ENCODE measurements at regions not wholly inside any gene's neighbourhood (a gene's known extent, or its start where the extent isn't known, plus 50 kb on each side); places are given as distances from the start of the nearest gene placed in this dataset.
"Not testable (repeated sequence)": the region's sequence is repeated elsewhere in the genome, so short reads cannot be mapped to it uniquely, and the experiment has no call there.

DNA sequence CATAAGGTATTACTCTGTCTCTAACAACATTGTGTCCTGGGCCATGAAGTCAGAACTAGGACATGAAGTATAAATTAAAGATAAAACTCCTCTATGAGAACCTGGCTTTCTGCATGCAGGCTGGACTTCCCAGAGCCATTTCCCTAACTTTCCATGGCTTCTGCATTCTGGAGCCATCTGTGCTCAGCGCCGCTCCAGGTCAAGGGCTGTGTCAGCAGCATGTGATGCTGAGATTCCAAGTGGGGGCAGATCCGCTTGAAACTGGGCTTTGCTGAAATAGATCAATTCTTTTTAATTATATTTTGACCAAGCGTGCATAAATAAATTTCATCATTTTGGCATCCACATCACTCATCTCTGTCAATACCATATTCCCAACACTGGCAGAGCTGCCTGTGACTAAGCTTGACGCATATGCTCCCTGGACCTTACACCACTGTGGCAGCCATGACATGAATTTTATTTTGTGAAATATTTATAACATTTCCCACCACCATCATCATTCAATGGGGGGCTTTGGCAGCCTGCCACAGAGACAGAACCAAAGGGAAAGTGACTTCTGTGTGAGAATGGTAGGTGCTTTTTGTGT is 110.4 kb upstream of the KCNK1 start:
- Histone ChIP-seq H3K27me3 (ENCODE audit: control insufficient read depth, insufficient read depth, low read length) (no peaks in the 10 kb centered on the region), H3K9me3 (ENCODE audit: control insufficient read depth, insufficient read depth, low read length) (peaks cover 15% of the 10 kb centered on the region; the same call in 1 of the 2 replicates), H3K27ac (ENCODE audit: low read depth, low read length) (no peak overlapping the region), H3K4me3 (ENCODE audit: low read depth, low read length) (no peak overlapping the region)
- DNase-seq (ENCODE audit: low read depth, low spot score), result no peak
- ChIA-PET CTCF (no interaction called here), POLR2A (no interaction called here)
- TF ChIP-seq, protein P1, sequence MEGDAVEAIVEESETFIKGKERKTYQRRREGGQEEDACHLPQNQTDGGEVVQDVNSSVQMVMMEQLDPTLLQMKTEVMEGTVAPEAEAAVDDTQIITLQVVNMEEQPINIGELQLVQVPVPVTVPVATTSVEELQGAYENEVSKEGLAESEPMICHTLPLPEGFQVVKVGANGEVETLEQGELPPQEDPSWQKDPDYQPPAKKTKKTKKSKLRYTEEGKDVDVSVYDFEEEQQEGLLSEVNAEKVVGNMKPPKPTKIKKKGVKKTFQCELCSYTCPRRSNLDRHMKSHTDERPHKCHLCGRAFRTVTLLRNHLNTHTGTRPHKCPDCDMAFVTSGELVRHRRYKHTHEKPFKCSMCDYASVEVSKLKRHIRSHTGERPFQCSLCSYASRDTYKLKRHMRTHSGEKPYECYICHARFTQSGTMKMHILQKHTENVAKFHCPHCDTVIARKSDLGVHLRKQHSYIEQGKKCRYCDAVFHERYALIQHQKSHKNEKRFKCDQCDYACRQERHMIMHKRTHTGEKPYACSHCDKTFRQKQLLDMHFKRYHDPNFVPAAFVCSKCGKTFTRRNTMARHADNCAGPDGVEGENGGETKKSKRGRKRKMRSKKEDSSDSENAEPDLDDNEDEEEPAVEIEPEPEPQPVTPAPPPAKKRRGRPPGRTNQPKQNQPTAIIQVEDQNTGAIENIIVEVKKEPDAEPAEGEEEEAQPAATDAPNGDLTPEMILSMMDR (IDR thresholded peaks at IDR 0.05; ENCODE audit: low read depth, low read length), result no peak

DNA sequence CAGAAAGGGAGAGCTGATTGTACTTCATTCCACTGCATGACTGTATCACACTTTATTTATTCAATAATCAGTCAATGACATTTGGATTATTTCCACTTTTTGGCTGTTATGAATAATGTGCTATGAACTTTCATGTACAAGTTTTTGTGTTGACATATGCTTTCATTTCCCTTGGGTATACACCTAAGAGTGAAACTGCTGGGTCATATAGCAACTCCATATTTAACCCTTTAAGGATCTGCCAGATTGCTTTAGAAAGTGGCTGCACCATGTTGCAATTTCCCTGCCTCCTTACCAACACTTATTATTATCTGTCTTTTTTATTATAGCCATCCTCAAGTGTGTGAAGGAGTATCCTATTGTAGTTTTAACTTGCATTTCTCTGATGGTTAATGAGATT is 108.8 kb upstream of the KCNK1 start:
- TF ChIP-seq, protein P1 (IDR thresholded peaks at IDR 0.05; ENCODE audit: low read depth, low read length), result no peak
- ChIA-PET CTCF (no interaction called here), POLR2A (no interaction called here)
- no peak overlapping the region for H3K4me3 ChIP-seq (ENCODE audit: low read depth, low read length)
- H3K27me3 ChIP-seq (ENCODE audit: control insufficient read depth, insufficient read depth, low read length), result no peaks in the 10 kb centered on the region
- no peak overlapping the region for H3K27ac ChIP-seq (ENCODE audit: low read depth, low read length)
- H3K9me3 ChIP-seq (ENCODE audit: control insufficient read depth, insufficient read depth, low read length), result peaks cover 12% of the 10 kb centered on the region; the same call in 1 of the 2 replicates
- DNase-seq (ENCODE audit: low read depth, low spot score), result no peak

DNA sequence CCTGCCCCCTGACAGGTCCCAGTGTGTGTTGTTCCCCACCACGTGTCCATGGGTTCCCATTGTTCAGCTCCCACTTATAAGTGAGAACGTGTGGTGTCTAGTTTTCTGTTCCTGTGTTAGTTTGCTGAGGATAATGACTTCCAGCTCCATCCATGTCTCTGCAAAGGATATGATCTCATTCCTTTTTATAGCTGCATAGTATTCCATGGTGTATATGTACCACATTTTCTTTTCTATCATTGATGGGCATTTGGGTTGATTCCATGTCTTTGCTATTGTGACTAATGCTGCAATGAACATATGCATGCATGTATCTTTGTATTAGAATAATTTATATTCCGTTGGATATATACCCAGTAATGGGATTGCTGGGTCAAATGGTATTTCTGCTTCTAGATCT is 108.0 kb upstream of the KCNK1 start:
- H3K27me3 ChIP-seq (ENCODE audit: control insufficient read depth, insufficient read depth, low read length); DNase-seq (ENCODE audit: low read depth, low spot score); H3K4me3 ChIP-seq (ENCODE audit: low read depth, low read length); H3K27ac ChIP-seq (ENCODE audit: low read depth, low read length); POLR2A ChIA-PET; CTCF ChIA-PET: not testable (repeated sequence)
- H3K9me3 ChIP-seq (ENCODE audit: control insufficient read depth, insufficient read depth, low read length), result peaks cover 12% of the 10 kb centered on the region; the same call in 1 of the 2 replicates

DNA sequence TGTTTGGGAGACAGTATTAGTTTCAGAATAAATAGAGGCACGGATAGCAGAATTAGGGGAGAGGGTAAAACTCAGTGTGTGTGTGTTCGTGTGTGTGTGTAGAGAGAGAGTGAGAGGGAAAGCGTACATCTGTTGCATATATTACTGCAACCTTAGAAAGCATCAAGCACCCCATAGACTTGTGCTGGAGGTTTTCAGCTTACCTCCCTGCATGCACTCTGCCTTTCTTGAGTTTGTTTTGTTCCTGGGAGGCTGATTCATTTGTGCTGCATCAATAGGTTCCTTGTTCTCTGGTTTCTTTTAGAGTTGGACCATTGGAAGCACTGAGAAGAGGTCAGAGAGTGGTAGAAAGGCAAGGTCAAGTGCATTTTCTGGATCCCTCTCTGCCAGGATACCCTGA is 104.4 kb upstream of the KCNK1 start:
- TF ChIP-seq, protein P1 (IDR thresholded peaks at IDR 0.05; ENCODE audit: low read depth, low read length), result no peak
- no peak for DNase-seq (ENCODE audit: low read depth, low spot score)
- CTCF ChIA-PET, result no interaction called here
- peaks cover 10% of the 10 kb centered on the region for H3K9me3 ChIP-seq (ENCODE audit: control insufficient read depth, insufficient read depth, low read length)
- no peaks in the 10 kb centered on the region for H3K27me3 ChIP-seq (ENCODE audit: control insufficient read depth, insufficient read depth, low read length)
- no peak overlapping the region for H3K27ac ChIP-seq (ENCODE audit: low read depth, low read length)
- no peak overlapping the region for H3K4me3 ChIP-seq (ENCODE audit: low read depth, low read length)
- POLR2A ChIA-PET, result no interaction called here

DNA sequence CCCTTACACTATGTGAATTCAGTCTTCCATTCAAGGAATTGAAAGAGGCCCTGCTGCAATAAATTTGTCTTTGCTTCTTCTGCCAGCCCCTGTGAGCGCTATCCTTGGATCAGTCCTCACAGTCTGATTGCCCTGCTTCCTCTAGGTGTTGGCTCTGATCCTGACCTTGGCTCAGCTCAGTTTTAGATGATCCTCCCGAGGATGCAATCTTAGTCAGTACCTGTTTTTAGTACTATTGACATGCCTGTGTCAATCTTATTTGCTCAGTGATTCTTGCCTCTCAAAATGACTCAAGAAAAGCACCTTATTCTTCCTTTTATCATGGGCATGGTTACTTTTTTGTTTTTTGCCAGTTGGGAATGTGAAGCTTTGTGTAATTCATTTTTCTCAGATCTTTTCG is 101.4 kb upstream of the KCNK1 start:
- CTCF ChIA-PET, result interaction anchor here (0.6 kb wide), 1 partner anchor 14 kb away, joined by 3 read pairs; no protein-coding TSS in a partner anchor
- Histone ChIP-seq H3K9me3 (ENCODE audit: control insufficient read depth, insufficient read depth, low read length) (peaks cover 31% of the 10 kb centered on the region), H3K27ac (ENCODE audit: low read depth, low read length) (no peak overlapping the region), H3K27me3 (ENCODE audit: control insufficient read depth, insufficient read depth, low read length) (no peaks in the 10 kb centered on the region), H3K4me3 (ENCODE audit: low read depth, low read length) (no peak overlapping the region)
- POLR2A ChIA-PET, result no interaction called here
- no peak for DNase-seq (ENCODE audit: low read depth, low spot score)
- TF ChIP-seq, protein P1 (IDR thresholded peaks at IDR 0.05; ENCODE audit: low read depth, low read length), result no peak

Data from AG04450 (cell line).